ENCODE measurements at regions not wholly inside any gene's neighbourhood (a gene's known extent, or its start where the extent isn't known, plus 50 kb on each side); places are given as distances from the start of the nearest gene placed in this dataset.
"Not testable (repeated sequence)": the region's sequence is repeated elsewhere in the genome, so short reads cannot be mapped to it uniquely, and the experiment has no call there.

- no peak overlapping the region for H3K4me3 ChIP-seq (ENCODE audit: low read depth, low read length)
- ChIA-PET CTCF (interaction anchor here (0.9 kb wide), 1 partner anchor 212 kb away, joined by 3 read pairs; no protein-coding TSS in a partner anchor), POLR2A (no interaction called here)
- no peaks in the 10 kb centered on the region for H3K36me3 ChIP-seq (ENCODE audit: control insufficient read depth, insufficient read depth, low read length)
- no peaks in the 10 kb centered on the region for H3K27me3 ChIP-seq (ENCODE audit: control insufficient read depth, insufficient read depth, low read length)
- no peak for TF ChIP-seq CTCF (IDR thresholded peaks at IDR 0.05; ENCODE audit: insufficient read depth, low read depth, low read length)
- DNase-seq (ENCODE audit: low read depth) = no peak
These were observed 143.8 kb downstream of the ZNF22 start for GRCh38 chr10:45144326-45145070.

- CTCF ChIA-PET; H3K27me3 ChIP-seq (ENCODE audit: control insufficient read depth, insufficient read depth, low read length); POLR2A ChIA-PET; H3K36me3 ChIP-seq (ENCODE audit: control insufficient read depth, insufficient read depth, low read length); DNase-seq (ENCODE audit: low read depth); H3K4me3 ChIP-seq (ENCODE audit: low read depth, low read length): not testable (repeated sequence)
These were observed 144.4 kb downstream of the ZNF22 start for GRCh38 chr10:45145143-45145542.

GRCh38 chr10:45147000-45147399, 146.3 kb downstream of the ZNF22 start:
- Histone ChIP-seq H3K36me3 (ENCODE audit: control insufficient read depth, insufficient read depth, low read length) (no peaks in the 10 kb centered on the region), H3K27me3 (ENCODE audit: control insufficient read depth, insufficient read depth, low read length) (no peaks in the 10 kb centered on the region), H3K4me3 (ENCODE audit: low read depth, low read length) (no peak overlapping the region)
- no peak for DNase-seq (ENCODE audit: low read depth)
- TF ChIP-seq CTCF (IDR thresholded peaks at IDR 0.05; ENCODE audit: insufficient read depth, low read depth, low read length) = no peak
- ChIA-PET POLR2A (no interaction called here), CTCF (no interaction called here)

GRCh38 chr10:45150997-45151396, 150.3 kb downstream of the ZNF22 start:
- Histone ChIP-seq H3K27me3 (ENCODE audit: control insufficient read depth, insufficient read depth, low read length) (no peaks in the 10 kb centered on the region), H3K36me3 (ENCODE audit: control insufficient read depth, insufficient read depth, low read length) (no peaks in the 10 kb centered on the region), H3K4me3 (ENCODE audit: low read depth, low read length) (no peak overlapping the region)
- no peak for DNase-seq (ENCODE audit: low read depth)
- ChIA-PET CTCF (interaction anchor here (0.6 kb wide), 1 partner anchor 71 kb away, joined by 3 read pairs; no protein-coding TSS in a partner anchor), POLR2A (no interaction called here)
- no peak for TF ChIP-seq CTCF (IDR thresholded peaks at IDR 0.05; ENCODE audit: insufficient read depth, low read depth, low read length)

- H3K36me3 ChIP-seq (ENCODE audit: control insufficient read depth, insufficient read depth, low read length) = no peaks in the 10 kb centered on the region
- ChIA-PET POLR2A (no interaction called here), CTCF (no interaction called here)
- H3K27me3 ChIP-seq (ENCODE audit: control insufficient read depth, insufficient read depth, low read length) = no peaks in the 10 kb centered on the region
- no peak for TF ChIP-seq CTCF (IDR thresholded peaks at IDR 0.05; ENCODE audit: insufficient read depth, low read depth, low read length)
- no peak overlapping the region for H3K4me3 ChIP-seq (ENCODE audit: low read depth, low read length)
- no peak for DNase-seq (ENCODE audit: low read depth)
These were observed 150.9 kb downstream of the ZNF22 start for GRCh38 chr10:45151467-45152214.

All from BJ (cell line).